Activated naive CD8-positive, alpha-beta T cell treated with anti-CD3 and anti-CD28 coated beads, Interleukin-2, amount 10 ng/mL, durations not matched to agents 7 days and 5 days (primary cell): ENCODE measurements at regions not wholly inside any gene's neighbourhood (a gene's known extent, or its start where the extent isn't known, plus 50 kb on each side); places are given as distances from the start of the nearest gene placed in this dataset.
"Not testable (repeated sequence)": the region's sequence is repeated elsewhere in the genome, so short reads cannot be mapped to it uniquely, and the experiment has no call there.

Source experiments
- ATAC-seq: fragments of 150-1000 bp; cut with Tn5 transposase; one replicate; pipeline ENCODE4 v1.10.0; 2021; ENCODE audit warnings: low read depth, moderate library complexity
- POLR2A ChIA-PET: fragments of 350-600 bp; sonication (Branson Sonifier 250); formaldehyde crosslinking; loops from one replicate; lab custom pipeline; 2021; ENCODE audit warnings: antibody characterized with exemption; lab: Charles Lee
- DNase-seq: peaks from one replicate; pipeline ENCODE4 v3.0.0; 2021
- H3K27ac Mint-ChIP-seq: one replicate; pipeline ENCODE4 v1.8.0; 2022; ENCODE audit warnings: mild to moderate bottlenecking, mixed read lengths
- H3K27me3 Mint-ChIP-seq: one replicate; pipeline ENCODE4 v1.8.0; 2022; ENCODE audit warnings: mild to moderate bottlenecking, moderate library complexity, mixed read lengths
- H3K36me3 Mint-ChIP-seq: one replicate; pipeline ENCODE4 v1.8.0; 2021; ENCODE audit warnings: mild to moderate bottlenecking, mixed read lengths
- H3K4me1 Mint-ChIP-seq: one replicate; pipeline ENCODE4 v1.8.0; 2021; ENCODE audit warnings: mixed read lengths
- H3K4me3 Mint-ChIP-seq: one replicate; pipeline ENCODE4 v1.8.0; 2022; ENCODE audit warnings: mild to moderate bottlenecking, moderate library complexity, mixed read lengths
- H3K9me3 Mint-ChIP-seq: one replicate; pipeline ENCODE4 v1.8.0; 2021; ENCODE audit warnings: mixed read lengths

DNA sequence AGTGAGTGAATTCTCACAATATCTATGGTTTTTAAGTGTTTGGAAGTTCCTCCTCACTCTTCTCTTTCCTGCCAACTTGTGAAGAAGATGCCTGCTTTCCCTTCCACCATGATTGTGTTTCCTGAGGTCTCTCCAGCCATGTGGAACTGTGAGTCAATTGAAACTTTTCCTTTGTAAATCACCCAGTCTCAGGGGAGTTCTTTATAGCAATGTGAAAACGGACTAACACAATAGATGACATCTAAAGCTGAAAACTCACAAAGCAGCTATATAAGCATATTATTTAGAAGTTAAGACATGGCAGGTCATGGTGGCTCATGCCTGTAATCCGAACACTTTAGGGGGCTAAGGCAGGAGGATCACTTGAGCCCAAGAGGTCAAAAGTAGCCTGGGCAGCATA is 130.2 kb downstream of the ARRDC3 start:
- POLR2A ChIA-PET = no interaction called here
- H3K27me3 Mint-ChIP-seq = peaks cover 2% of the 10 kb centered on the region
- no peak overlapping the region for H3K27ac Mint-ChIP-seq

GRCh38 chr5:91245871-91246270 is 137.2 kb downstream of the ARRDC3 start:
- Mint-ChIP-seq H3K4me1 (no peaks in the 10 kb centered on the region), H3K27me3 (no peaks in the 10 kb centered on the region), H3K36me3 (peaks cover 9% of the 10 kb centered on the region), H3K9me3 (peaks cover 8% of the 10 kb centered on the region), H3K4me3 (no peak overlapping the region), H3K27ac (no peak overlapping the region)
- DNase-seq (no peak), ATAC-seq (no peak)
- POLR2A ChIA-PET = no interaction called here

More for the DNA sequence above, 130.2 kb downstream of the ARRDC3 start:
- ATAC-seq (no peak), DNase-seq (no peak)
- H3K4me1 Mint-ChIP-seq = no peaks in the 10 kb centered on the region
- peaks cover 5% of the 10 kb centered on the region for H3K36me3 Mint-ChIP-seq
- peaks cover 3% of the 10 kb centered on the region for H3K9me3 Mint-ChIP-seq
- H3K4me3 Mint-ChIP-seq = no peak overlapping the region

GRCh38 chr5:91245074-91245452 is 138.1 kb downstream of the ARRDC3 start:
- Mint-ChIP-seq H3K27ac (no peak overlapping the region), H3K4me1 (no peaks in the 10 kb centered on the region), H3K9me3 (peaks cover 7% of the 10 kb centered on the region), H3K27me3 (no peaks in the 10 kb centered on the region), H3K4me3 (no peak overlapping the region), H3K36me3 (peaks cover 7% of the 10 kb centered on the region)
- POLR2A ChIA-PET = interaction anchor here (0.5 kb wide), 1 partner anchor 145 kb away, joined by 3 read pairs; no protein-coding TSS in a partner anchor
- DNase-seq (no peak), ATAC-seq (no peak)

GRCh38 chr5:91244380-91245073 is 138.6 kb downstream of the ARRDC3 start:
- Mint-ChIP-seq H3K9me3 (peaks cover 5% of the 10 kb centered on the region), H3K27me3 (no peaks in the 10 kb centered on the region), H3K4me3 (no peak overlapping the region), H3K27ac (no peak overlapping the region), H3K4me1 (no peaks in the 10 kb centered on the region), H3K36me3 (peaks cover 5% of the 10 kb centered on the region)
- ATAC-seq (no peak), DNase-seq (no peak)
- POLR2A ChIA-PET = interaction anchor here (0.5 kb wide), 1 partner anchor 146 kb away, joined by 3 read pairs; no protein-coding TSS in a partner anchor

GRCh38 chr5:91243852-91244251 is 139.3 kb downstream of the ARRDC3 start:
- POLR2A ChIA-PET = no interaction called here
- Mint-ChIP-seq H3K9me3 (peaks cover 5% of the 10 kb centered on the region), H3K4me3 (no peak overlapping the region), H3K27ac (no peak overlapping the region), H3K27me3 (no peaks in the 10 kb centered on the region), H3K36me3 (peaks cover 4% of the 10 kb centered on the region), H3K4me1 (no peaks in the 10 kb centered on the region)
- no peak for ATAC-seq
- DNase-seq = no peak

DNA sequence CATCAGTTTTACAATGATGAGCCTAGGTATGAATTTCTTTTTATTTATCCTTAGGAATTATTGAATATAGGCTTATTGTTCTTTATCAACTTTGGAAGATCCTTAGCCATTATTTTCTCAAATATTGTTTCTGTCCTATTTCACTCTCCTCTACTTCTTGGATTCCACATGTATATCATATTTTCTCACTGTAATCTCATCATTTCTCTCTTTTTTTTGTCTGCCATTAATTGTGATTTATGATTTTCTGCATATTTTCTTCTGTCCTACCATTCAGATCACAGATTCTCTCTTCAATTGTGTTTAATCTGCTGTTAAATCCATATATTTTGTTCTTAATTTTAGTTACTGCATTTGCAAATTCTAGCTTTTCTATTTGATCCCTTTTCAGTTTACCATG is 139.8 kb downstream of the ARRDC3 start:
- Mint-ChIP-seq H3K27ac (no peak overlapping the region), H3K4me1 (no peaks in the 10 kb centered on the region), H3K27me3 (no peaks in the 10 kb centered on the region), H3K36me3 (peaks cover 4% of the 10 kb centered on the region), H3K9me3 (peaks cover 5% of the 10 kb centered on the region), H3K4me3 (no peak overlapping the region)
- POLR2A ChIA-PET = no interaction called here
- no peak for ATAC-seq
- no peak for DNase-seq

- H3K9me3 Mint-ChIP-seq, H3K27ac Mint-ChIP-seq, H3K27me3 Mint-ChIP-seq, H3K36me3 Mint-ChIP-seq, H3K4me1 Mint-ChIP-seq, POLR2A ChIA-PET, ATAC-seq, DNase-seq, H3K4me3 Mint-ChIP-seq: not testable (repeated sequence)
These were observed 141.7 kb downstream of the ARRDC3 start for GRCh38 chr5:91241460-91241859.

- POLR2A ChIA-PET = no interaction called here
- no peak overlapping the region for H3K27ac Mint-ChIP-seq
- no peak overlapping the region for H3K4me3 Mint-ChIP-seq
- H3K36me3 Mint-ChIP-seq = peaks cover 4% of the 10 kb centered on the region
- ATAC-seq (no peak), DNase-seq (no peak)
- peaks cover 5% of the 10 kb centered on the region for H3K9me3 Mint-ChIP-seq
- H3K27me3 Mint-ChIP-seq = no peaks in the 10 kb centered on the region
- H3K4me1 Mint-ChIP-seq = no peaks in the 10 kb centered on the region
These were observed 142.9 kb downstream of the ARRDC3 start for GRCh38 chr5:91240175-91240574.

- Mint-ChIP-seq H3K4me1 (no peaks in the 10 kb centered on the region), H3K9me3 (peaks cover 5% of the 10 kb centered on the region), H3K4me3 (no peak overlapping the region), H3K27me3 (no peaks in the 10 kb centered on the region), H3K27ac (no peak overlapping the region), H3K36me3 (peaks cover 4% of the 10 kb centered on the region)
- ATAC-seq = no peak
- POLR2A ChIA-PET = interaction anchor here (1.1 kb wide), 1 partner anchor 121 kb away, joined by 3 read pairs; no protein-coding TSS in a partner anchor
- DNase-seq = no peak
These were observed 147.8 kb downstream of the ARRDC3 start for GRCh38 chr5:91235271-91235694.

DNA sequence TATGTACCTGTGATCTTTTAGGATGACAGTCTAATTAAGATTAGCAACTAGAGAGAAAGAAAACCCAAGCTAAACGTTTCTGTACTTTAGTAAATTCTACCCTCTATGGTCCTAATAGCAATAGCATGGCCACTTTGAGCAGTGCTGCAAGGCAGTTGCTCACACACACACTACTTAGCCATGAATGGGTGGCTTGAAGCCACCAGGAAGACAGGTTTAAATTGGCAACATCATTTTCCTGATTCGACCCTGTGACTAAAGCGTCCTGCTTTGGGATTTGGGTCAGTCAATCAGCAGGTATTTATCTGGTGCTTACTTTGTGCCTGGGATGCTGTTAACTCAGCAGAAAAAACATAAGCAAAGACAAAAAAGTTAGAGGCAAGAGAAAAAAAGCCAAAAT is 150.6 kb downstream of the ARRDC3 start:
- Mint-ChIP-seq H3K4me1 (no peaks in the 10 kb centered on the region), H3K9me3 (peaks cover 14% of the 10 kb centered on the region), H3K27ac (no peak overlapping the region), H3K36me3 (peaks cover 9% of the 10 kb centered on the region), H3K4me3 (no peak overlapping the region), H3K27me3 (no peaks in the 10 kb centered on the region)
- DNase-seq (no peak), ATAC-seq (no peak)
- POLR2A ChIA-PET = no interaction called here

- DNase-seq = no peak
- no peak for ATAC-seq
- POLR2A ChIA-PET = interaction anchor here (1.2 kb wide), 1 partner anchor 154 kb away, joined by 5 read pairs; the partner anchor contains the start of gene ARRDC3
- Mint-ChIP-seq H3K27me3 (no peaks in the 10 kb centered on the region), H3K36me3 (peaks cover 9% of the 10 kb centered on the region), H3K9me3 (peaks cover 14% of the 10 kb centered on the region), H3K4me1 (no peaks in the 10 kb centered on the region), H3K27ac (no peak overlapping the region), H3K4me3 (no peak overlapping the region)
These were observed 153.9 kb downstream of the ARRDC3 start for GRCh38 chr5:91229031-91229727.

DNA sequence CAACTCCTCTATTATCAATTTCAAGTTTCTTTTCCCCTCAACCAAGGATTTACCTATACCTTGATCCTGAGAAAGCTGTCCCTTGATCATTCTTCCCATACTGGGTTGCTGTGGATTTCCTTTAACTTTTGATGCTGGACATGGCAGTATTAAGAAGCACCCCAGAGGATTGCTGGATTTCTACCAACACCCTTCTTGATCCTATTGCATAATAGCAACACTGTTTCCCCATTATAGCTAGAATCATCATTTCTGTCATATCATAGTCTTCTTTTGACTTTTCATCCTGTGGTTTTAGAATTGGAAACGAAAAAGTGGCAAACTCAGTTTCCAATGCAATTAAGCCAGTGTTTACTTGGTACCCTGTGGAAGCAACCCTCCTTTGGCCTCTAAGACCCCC is 154.9 kb downstream of the ARRDC3 start:
- no peak overlapping the region for H3K27ac Mint-ChIP-seq
- peaks cover 3% of the 10 kb centered on the region for H3K27me3 Mint-ChIP-seq
- POLR2A ChIA-PET = interaction anchor here (0.6 to 3.5 kb wide), 4 partner anchors 153 to 162 kb away, joined by 3 to 22 read pairs (median 4); partner anchors contain the start of gene ARRDC3

GRCh38 chr5:91225848-91226686 is 157.1 kb downstream of the ARRDC3 start:
- Mint-ChIP-seq H3K27ac (no peak overlapping the region), H3K36me3 (peaks cover 9% of the 10 kb centered on the region), H3K4me3 (no peak overlapping the region), H3K9me3 (peaks cover 14% of the 10 kb centered on the region), H3K4me1 (no peaks in the 10 kb centered on the region), H3K27me3 (peaks cover 3% of the 10 kb centered on the region)
- ATAC-seq (peak; percentile 50), DNase-seq (peak; percentile 54)
- POLR2A ChIA-PET = interaction anchor here (0.6 to 3.5 kb wide), 2 partner anchors 155 to 157 kb away, joined by 5 to 22 read pairs; partner anchors contain the start of gene ARRDC3

More for the DNA sequence above, 154.9 kb downstream of the ARRDC3 start:
- H3K4me1 Mint-ChIP-seq = no peaks in the 10 kb centered on the region
- DNase-seq (no peak), ATAC-seq (no peak)
- peaks cover 14% of the 10 kb centered on the region for H3K9me3 Mint-ChIP-seq
- peaks cover 9% of the 10 kb centered on the region for H3K36me3 Mint-ChIP-seq
- no peak overlapping the region for H3K4me3 Mint-ChIP-seq
